Right atrium auricular region (tissue), 2 donors: ENCODE measurements at regions not wholly inside any gene's neighbourhood (a gene's known extent, or its start where the extent isn't known, plus 50 kb on each side); places are given as distances from the start of the nearest gene placed in this dataset.
A peak's percentile ranks its signal among the peaks of the same experiment; 100 is the strongest.

Experiments
- DNase-seq: peaks from one replicate; pipeline ENCODE4 v3.0.0-alpha.2; 2019; ENCODE audit warnings: low spot score
- H3K27ac ChIP-seq, 2 donors: fragments of 200-600 bp; sonication (generic); 1 replicate in 1 of 2; 2 replicates in 1 of 2; pipeline ENCODE4 v1.5.1; 2016 to 2019
- H3K27me3 ChIP-seq, 2 donors: fragments of 200-600 bp; sonication (generic); one replicate each; pipeline versions ENCODE4 v1.5.1 to v1.6.0; 2017 to 2019
- H3K36me3 ChIP-seq: fragments of 200-600 bp; sonication (generic); one replicate; pipeline ENCODE4 v1.5.1; 2016
- H3K4me1 ChIP-seq, 2 donors: fragments of 200-600 bp; sonication (generic); one replicate each; pipeline versions ENCODE4 v1.5.1 to v1.6.0; 2017 to 2019
- H3K4me3 ChIP-seq, 2 donors: fragments of 200-600 bp; sonication (generic); 1 replicate in 1 of 2; 2 replicates in 1 of 2; pipeline ENCODE4 v1.5.1; 2017 to 2019; ENCODE audit warnings: mild to moderate bottlenecking in 1 of 2, moderate library complexity in 1 of 2
- H3K9me3 ChIP-seq, 2 donors: fragments of 200-600 bp; sonication (generic); one replicate each; pipeline ENCODE4 v1.5.1; 2019
- CTCF ChIP-seq, 2 donors: fragments of 200-600 bp; sonication (generic); IDR thresholded peaks; one replicate each; pipeline ENCODE4 v1.5.1; 2019; ENCODE audit warnings: antibody characterized with exemption in 2 of 2

DNA sequence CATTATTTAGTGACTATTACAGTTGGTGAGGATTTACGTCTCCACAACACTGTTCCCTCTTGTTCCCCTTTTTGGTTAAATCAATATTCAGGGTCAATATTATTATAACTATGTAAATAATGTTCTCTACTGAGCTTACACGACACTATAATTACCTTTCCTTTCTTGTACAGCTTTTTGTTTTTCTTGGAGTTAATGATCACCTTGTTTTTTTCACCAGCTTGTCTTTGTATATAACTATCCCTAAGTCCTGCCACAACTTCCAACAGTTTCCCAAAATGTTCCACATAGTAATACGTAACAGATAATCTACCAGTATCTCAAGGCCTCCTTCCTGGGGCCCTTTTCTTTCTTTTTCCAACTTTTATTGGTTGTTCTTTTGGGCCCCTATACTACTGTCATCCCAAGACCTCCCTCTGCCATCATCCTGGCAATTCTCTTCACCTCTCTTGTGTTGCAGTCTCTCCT, 142.0 kb upstream of the SOX4 start:
- DNase-seq, result no peak
- Histone ChIP-seq H3K36me3 (no peaks in the 10 kb centered on the region), H3K4me1 (peaks cover 0 to 12% of the 10 kb centered on the region in 2 donors), H3K9me3 (no peaks in the 10 kb centered on the region), H3K27me3 (no peaks in the 10 kb centered on the region), H3K27ac (no peak overlapping the region), H3K4me3 (no peak overlapping the region)
- TF ChIP-seq CTCF (IDR thresholded peaks at IDR 0.05), result no peak

GRCh38 chr6:21454262-21454661, 139.3 kb upstream of the SOX4 start:
- H3K4me3 ChIP-seq, result no peak overlapping the region
- no peak overlapping the region for H3K27ac ChIP-seq
- no peak for DNase-seq
- no peaks in the 10 kb centered on the region for H3K9me3 ChIP-seq
- H3K36me3 ChIP-seq, result no peaks in the 10 kb centered on the region
- H3K4me1 ChIP-seq, result peaks cover 0 to 12% of the 10 kb centered on the region in 2 donors
- H3K27me3 ChIP-seq, result no peaks in the 10 kb centered on the region
- TF ChIP-seq CTCF (IDR thresholded peaks at IDR 0.05), result no peak

GRCh38 chr6:21455071-21455470, 138.5 kb upstream of the SOX4 start:
- Histone ChIP-seq H3K4me3 (no peak overlapping the region), H3K27ac (peak overlapping the region in 1 of 2 donors; percentile 2), H3K4me1 (peaks cover 0 to 12% of the 10 kb centered on the region in 2 donors), H3K9me3 (no peaks in the 10 kb centered on the region), H3K36me3 (no peaks in the 10 kb centered on the region), H3K27me3 (no peaks in the 10 kb centered on the region)
- DNase-seq, result no peak
- TF ChIP-seq CTCF (IDR thresholded peaks at IDR 0.05), result no peak

- H3K36me3 ChIP-seq, result no peaks in the 10 kb centered on the region
- H3K27me3 ChIP-seq, result no peaks in the 10 kb centered on the region
- peaks cover 0 to 12% of the 10 kb centered on the region in 2 donors for H3K4me1 ChIP-seq
- no peaks in the 10 kb centered on the region for H3K9me3 ChIP-seq
- no peak for TF ChIP-seq CTCF (IDR thresholded peaks at IDR 0.05)
- DNase-seq, result no peak
- H3K4me3 ChIP-seq, result no peak overlapping the region
- no peak overlapping the region for H3K27ac ChIP-seq
Measured at GRCh38 chr6:21457647-21458046, 135.9 kb upstream of the SOX4 start.

DNA sequence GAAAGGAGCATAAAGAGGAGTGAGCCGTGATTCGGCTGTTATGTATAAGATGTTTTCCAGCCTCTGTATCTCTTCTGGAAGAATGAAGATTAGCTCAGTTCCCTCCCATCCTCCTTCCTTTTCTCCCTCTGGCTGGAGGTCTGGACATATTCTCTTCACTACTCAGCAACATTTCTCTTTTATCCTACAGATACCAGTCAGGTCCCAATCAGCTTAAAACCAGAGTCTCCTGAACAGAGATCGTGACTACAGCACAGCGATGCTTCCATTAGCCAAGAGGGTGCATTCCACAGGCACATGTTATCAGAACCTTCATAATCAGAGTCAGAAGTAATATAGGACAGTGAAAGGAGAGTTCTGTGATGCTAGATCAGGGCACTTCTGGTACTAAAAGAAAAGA, 133.9 kb upstream of the SOX4 start:
- Histone ChIP-seq H3K4me3 (no peak overlapping the region), H3K27me3 (no peaks in the 10 kb centered on the region), H3K4me1 (peaks cover 0 to 11% of the 10 kb centered on the region in 2 donors), H3K9me3 (no peaks in the 10 kb centered on the region), H3K36me3 (no peaks in the 10 kb centered on the region), H3K27ac (no peak overlapping the region)
- TF ChIP-seq CTCF (IDR thresholded peaks at IDR 0.05), result no peak
- no peak for DNase-seq

GRCh38 chr6:21461844-21462518, 131.6 kb upstream of the SOX4 start:
- H3K36me3 ChIP-seq, result no peaks in the 10 kb centered on the region
- H3K9me3 ChIP-seq, result no peaks in the 10 kb centered on the region
- TF ChIP-seq CTCF (IDR thresholded peaks at IDR 0.05), result no peak
- no peaks in the 10 kb centered on the region for H3K4me1 ChIP-seq
- H3K27me3 ChIP-seq, result no peaks in the 10 kb centered on the region
- H3K4me3 ChIP-seq, result no peak overlapping the region
- DNase-seq, result no peak
- H3K27ac ChIP-seq, result no peak overlapping the region
